Skeletal muscle tissue (tissue), 3 donors: ENCODE measurements at regions not wholly inside any gene's neighbourhood (a gene's known extent, or its start where the extent isn't known, plus 50 kb on each side); places are given as distances from the start of the nearest gene placed in this dataset.

Experiments used
- H3K27ac ChIP-seq: one replicate; pipeline ENCODE4 v1.7.0; 2013; ENCODE audit warnings: mild to moderate bottlenecking, low read depth, low read length, inconsistent platforms
- H3K27me3 ChIP-seq, 3 donors: one replicate each; pipeline ENCODE4 v1.7.0; 2013; ENCODE audit warnings: low read length in 3 of 3; ENCODE audit not compliant: control insufficient read depth in 3 of 3, insufficient read depth in 3 of 3
- H3K36me3 ChIP-seq, 3 donors: one replicate each; pipeline ENCODE4 v1.7.0; 2013; ENCODE audit warnings: low read length in 3 of 3; ENCODE audit not compliant: control insufficient read depth in 3 of 3, insufficient read depth in 3 of 3
- H3K4me1 ChIP-seq, 3 donors: one replicate each; pipeline ENCODE4 v1.7.0; 2013; ENCODE audit warnings: low read length in 3 of 3, mild to moderate bottlenecking in 3 of 3; ENCODE audit not compliant: control insufficient read depth in 3 of 3, insufficient read depth in 3 of 3
- H3K4me3 ChIP-seq, 3 donors: one replicate each; pipeline ENCODE4 v1.7.0; 2013; ENCODE audit warnings: low read length in 3 of 3
- H3K9ac ChIP-seq, 3 donors: one replicate each; pipeline ENCODE4 v1.7.0; 2013; ENCODE audit warnings: low read length in 3 of 3, mild to moderate bottlenecking in 3 of 3, moderate library complexity in 2 of 3, low read depth in 1 of 3
- H3K9me3 ChIP-seq, 3 donors: one replicate each; pipeline ENCODE4 v1.7.0; 2013; ENCODE audit warnings: low read length in 3 of 3; ENCODE audit not compliant: control insufficient read depth in 3 of 3
- donor health status: Osteomylitis.

GRCh38 chr10:29849126-29849833 is 210.1 kb downstream of the JCAD start:
- Histone ChIP-seq H3K36me3 (no peaks in the 10 kb centered on the region), H3K9me3 (no peaks in the 10 kb centered on the region), H3K4me3 (peak overlapping the region; percentile 12 to 38 (median 17)), H3K27ac (no peak overlapping the region), H3K27me3 (no peaks in the 10 kb centered on the region), H3K9ac (peak overlapping the region; percentile 7 to 47 (median 19)), H3K4me1 (peaks cover 0 to 4% (median 0%) of the 10 kb centered on the region in 3 donors)

- peaks cover 16 to 20% (median 17%) of the 10 kb centered on the region in 3 donors for H3K4me1 ChIP-seq
- no peak overlapping the region for H3K9ac ChIP-seq
- H3K27ac ChIP-seq: no peak overlapping the region
- no peak overlapping the region for H3K4me3 ChIP-seq
- H3K27me3 ChIP-seq: no peaks in the 10 kb centered on the region
- no peaks in the 10 kb centered on the region for H3K9me3 ChIP-seq
- no peaks in the 10 kb centered on the region for H3K36me3 ChIP-seq
Measured at GRCh38 chr10:29846881-29847280, 212.1 kb upstream of the SVIL start.

GRCh38 chr10:29845166-29845565 is 210.4 kb upstream of the SVIL start:
- H3K36me3 ChIP-seq: no peaks in the 10 kb centered on the region
- no peak overlapping the region for H3K9ac ChIP-seq
- H3K4me1 ChIP-seq: peaks cover 22 to 30% (median 30%) of the 10 kb centered on the region in 3 donors
- no peaks in the 10 kb centered on the region for H3K9me3 ChIP-seq
- no peak overlapping the region for H3K27ac ChIP-seq
- no peaks in the 10 kb centered on the region for H3K27me3 ChIP-seq
- no peak overlapping the region for H3K4me3 ChIP-seq

- Histone ChIP-seq H3K9me3 (no peaks in the 10 kb centered on the region), H3K27me3 (no peaks in the 10 kb centered on the region), H3K9ac (peak overlapping the region; percentile 32 to 69 (median 54)), H3K4me1 (peaks cover 17 to 40% (median 30%) of the 10 kb centered on the region in 3 donors), H3K36me3 (no peaks in the 10 kb centered on the region), H3K4me3 (peak overlapping the region in 2 of 3 donors; percentile 32 to 54), H3K27ac (peak overlapping the region; percentile 75)
Measured at GRCh38 chr10:29843143-29843542, 208.4 kb upstream of the SVIL start.

- peak overlapping the region in 2 of 3 donors; percentile 44 to 54 for H3K4me3 ChIP-seq
- H3K36me3 ChIP-seq: no peaks in the 10 kb centered on the region
- H3K9ac ChIP-seq: peak overlapping the region in 2 of 3 donors; percentile 32 to 69
- H3K27me3 ChIP-seq: no peaks in the 10 kb centered on the region
- peak overlapping the region; percentile 75 for H3K27ac ChIP-seq
- H3K4me1 ChIP-seq: peaks cover 17 to 40% (median 30%) of the 10 kb centered on the region in 3 donors
- H3K9me3 ChIP-seq: no peaks in the 10 kb centered on the region
Measured at GRCh38 chr10:29841724-29842649, 207.2 kb upstream of the SVIL start.

GRCh38 chr10:29840516-29841276 is 205.9 kb upstream of the SVIL start:
- Histone ChIP-seq H3K27me3 (no peaks in the 10 kb centered on the region), H3K9ac (peak overlapping the region in 1 of 3 donors; percentile 40), H3K4me3 (no peak overlapping the region), H3K27ac (no peak overlapping the region), H3K9me3 (no peaks in the 10 kb centered on the region), H3K36me3 (no peaks in the 10 kb centered on the region), H3K4me1 (peaks cover 17 to 40% (median 30%) of the 10 kb centered on the region in 3 donors)

- Histone ChIP-seq H3K36me3 (no peaks in the 10 kb centered on the region), H3K27ac (no peak overlapping the region), H3K27me3 (no peaks in the 10 kb centered on the region), H3K9ac (no peak overlapping the region), H3K4me1 (peaks cover 17 to 40% (median 30%) of the 10 kb centered on the region in 3 donors), H3K9me3 (no peaks in the 10 kb centered on the region), H3K4me3 (no peak overlapping the region)
Measured at GRCh38 chr10:29839826-29840515, 205.2 kb upstream of the SVIL start.

- Histone ChIP-seq H3K4me1 (peaks cover 17 to 40% (median 25%) of the 10 kb centered on the region in 3 donors), H3K27ac (no peak overlapping the region), H3K36me3 (no peaks in the 10 kb centered on the region), H3K27me3 (no peaks in the 10 kb centered on the region), H3K9me3 (no peaks in the 10 kb centered on the region), H3K9ac (no peak overlapping the region), H3K4me3 (no peak overlapping the region)
Measured at GRCh38 chr10:29838539-29838938, 203.8 kb upstream of the SVIL start.

- Histone ChIP-seq H3K9ac (no peak overlapping the region), H3K4me3 (no peak overlapping the region), H3K27ac (no peak overlapping the region), H3K36me3 (no peaks in the 10 kb centered on the region), H3K9me3 (no peaks in the 10 kb centered on the region), H3K27me3 (no peaks in the 10 kb centered on the region), H3K4me1 (peaks cover 11 to 31% (median 17%) of the 10 kb centered on the region in 3 donors)
Measured at GRCh38 chr10:29837586-29837985, 202.8 kb upstream of the SVIL start.
